GM18867 (cell line): ENCODE measurements at regions not wholly inside any gene's neighbourhood (a gene's known extent, or its start where the extent isn't known, plus 50 kb on each side); places are given as distances from the start of the nearest gene placed in this dataset.
"Not testable (repeated sequence)": the region's sequence is repeated elsewhere in the genome, so short reads cannot be mapped to it uniquely, and the experiment has no call there.

Source experiments
- ATAC-seq: cut with Tn5 transposase; IDR thresholded peaks from one replicate; pipeline ENCODE4 v1.9.1; 2021; ENCODE audit warnings: mild to moderate bottlenecking, moderate library complexity; ENCODE audit not compliant: unreplicated experiment

GRCh38 chrX:56125946-56126345, 106.2 kb upstream of the KLF8 start:
- no peak for ATAC-seq

- no peak for ATAC-seq
Measured at GRCh38 chrX:56130031-56130430, 102.1 kb upstream of the KLF8 start.

- no peak for ATAC-seq
Measured at GRCh38 chrX:56130436-56130835, 101.7 kb upstream of the KLF8 start.

DNA sequence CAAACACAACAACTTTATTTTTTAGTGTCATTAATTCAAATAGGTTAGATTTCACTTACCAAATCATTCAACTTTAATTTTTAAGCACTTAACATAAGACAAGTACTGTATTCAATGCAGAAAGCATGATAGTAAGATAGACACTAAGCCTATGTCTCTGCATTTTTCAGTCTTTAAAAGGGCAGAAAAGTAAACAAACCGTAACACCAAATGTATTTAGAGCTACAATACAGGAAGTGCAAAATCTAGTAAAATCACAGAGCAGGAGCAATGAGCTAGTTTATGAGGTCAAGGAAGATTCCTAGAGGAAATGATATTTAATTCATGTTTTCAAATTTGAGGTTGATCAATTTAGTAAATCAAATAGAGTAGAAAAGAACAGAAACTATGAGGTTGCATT, 68.0 kb upstream of the KLF8 start:
- not testable (repeated sequence) for ATAC-seq
